H9 (cell line): ENCODE measurements at regions not wholly inside any gene's neighbourhood (a gene's known extent, or its start where the extent isn't known, plus 50 kb on each side); places are given as distances from the start of the nearest gene placed in this dataset.
"Not testable (repeated sequence)": the region's sequence is repeated elsewhere in the genome, so short reads cannot be mapped to it uniquely, and the experiment has no call there.

ENCODE experiments used
- DNase-seq: peaks from one replicate; pipeline ENCODE4 v3.0.0-alpha.2; 2017
- H2AFZ ChIP-seq: one replicate; pipeline ENCODE4 v1.6.1; 2013; ENCODE audit warnings: mild to moderate bottlenecking, low read length, control low read depth, moderate library complexity
- H2AK5ac ChIP-seq: 2 replicates; pipeline ENCODE4 v1.6.1; 2013; ENCODE audit warnings: low read length, control low read depth, mixed read lengths; ENCODE audit not compliant: insufficient read length
- H2BK120ac ChIP-seq: one replicate; pipeline ENCODE4 v1.6.1; 2013; ENCODE audit warnings: low read depth, mild to moderate bottlenecking, low read length, control low read depth, inconsistent platforms; ENCODE audit not compliant: poor library complexity, severe bottlenecking
- H2BK12ac ChIP-seq: 2 replicates; pipeline ENCODE4 v1.6.1; 2013; ENCODE audit warnings: low read length, control low read depth, mixed read lengths, low read depth; ENCODE audit not compliant: insufficient read length
- H2BK15ac ChIP-seq: 2 replicates; pipeline ENCODE4 v1.6.1; 2013; ENCODE audit warnings: low read depth, low read length, control low read depth
- H2BK20ac ChIP-seq: one replicate; pipeline ENCODE4 v1.6.1; 2013; ENCODE audit warnings: low read depth, mild to moderate bottlenecking, low read length, control low read depth, inconsistent platforms; ENCODE audit not compliant: poor library complexity, severe bottlenecking
- H2BK5ac ChIP-seq: 2 replicates; pipeline ENCODE4 v1.6.1; 2013; ENCODE audit warnings: low read length, control low read depth, mixed read lengths; ENCODE audit not compliant: insufficient read length
- H3K14ac ChIP-seq: 2 replicates; pipeline ENCODE4 v1.6.1; 2013; ENCODE audit warnings: low read length, control low read depth; ENCODE audit not compliant: insufficient read depth
- H3K18ac ChIP-seq: 2 replicates; pipeline ENCODE4 v1.6.1; 2013; ENCODE audit warnings: low read depth, mild to moderate bottlenecking, mixed read lengths, low read length, control low read depth; ENCODE audit not compliant: insufficient read length
- H3K23ac ChIP-seq: 2 replicates; pipeline ENCODE4 v1.6.1; 2013; ENCODE audit warnings: low read length, control low read depth, mixed read lengths, low read depth; ENCODE audit not compliant: insufficient read length
- H3K23me2 ChIP-seq: 2 replicates; pipeline ENCODE4 v1.6.1; 2013; ENCODE audit warnings: low read depth, mild to moderate bottlenecking, mixed read lengths, low read length, control low read depth; ENCODE audit not compliant: insufficient read length, poor library complexity, severe bottlenecking
- H3K27ac ChIP-seq: 2 replicates; pipeline ENCODE4 v1.5.1; 2013; ENCODE audit warnings: low read length, control low read depth, mixed read lengths, low read depth; ENCODE audit not compliant: insufficient read length
- H3K27me3 ChIP-seq: 2 replicates; pipeline ENCODE4 v1.6.1; 2013; ENCODE audit warnings: low read length, control low read depth, inconsistent platforms; ENCODE audit not compliant: insufficient read depth
- H3K4ac ChIP-seq: 2 replicates; pipeline ENCODE4 v1.6.1; 2013; ENCODE audit warnings: low read depth, mild to moderate bottlenecking, control low read depth, inconsistent platforms, low read length, moderate library complexity
- H3K4me1 ChIP-seq: 2 replicates; pipeline ENCODE4 v1.6.1; 2013; ENCODE audit warnings: low read length, control low read depth, inconsistent platforms; ENCODE audit not compliant: insufficient read depth
- H3K4me2 ChIP-seq: 2 replicates; pipeline ENCODE4 v1.6.1; 2013; ENCODE audit warnings: low read length, control low read depth, mixed read lengths; ENCODE audit not compliant: insufficient read length, insufficient read depth
- H3K56ac ChIP-seq: 2 replicates; pipeline ENCODE4 v1.6.1; 2013; ENCODE audit warnings: low read depth, mild to moderate bottlenecking, mixed read lengths, low read length, control low read depth; ENCODE audit not compliant: insufficient read length
- H3K79me1 ChIP-seq: 2 replicates; pipeline ENCODE4 v1.6.1; 2013; ENCODE audit warnings: low read depth, mild to moderate bottlenecking, moderate library complexity, low read length, control low read depth, inconsistent platforms; ENCODE audit not compliant: insufficient read depth, poor library complexity, severe bottlenecking
- H3K79me2 ChIP-seq: 2 replicates; pipeline ENCODE4 v1.6.1; 2013; ENCODE audit warnings: low read length, control low read depth, inconsistent platforms; ENCODE audit not compliant: insufficient read depth
- H3K9ac ChIP-seq: 2 replicates; pipeline ENCODE4 v1.6.1; 2013; ENCODE audit warnings: low read length, control low read depth, mixed read lengths; ENCODE audit not compliant: insufficient read length; ENCODE audit errors: extremely low read depth
- H3K9me3 ChIP-seq: one replicate; pipeline ENCODE4 v1.6.1; 2013; ENCODE audit warnings: low read depth, low read length, inconsistent platforms; ENCODE audit not compliant: control insufficient read depth
- H3T11ph ChIP-seq: one replicate; pipeline ENCODE4 v1.6.1; 2013; ENCODE audit warnings: mild to moderate bottlenecking, low read length, control low read depth, inconsistent platforms
- H4K20me1 ChIP-seq: one replicate; pipeline ENCODE4 v1.6.1; 2013; ENCODE audit not compliant: control insufficient read depth, insufficient read length, insufficient read depth
- H4K5ac ChIP-seq: 2 replicates; pipeline ENCODE4 v1.6.1; 2013; ENCODE audit warnings: low read depth, mild to moderate bottlenecking, mixed read lengths, low read length, control low read depth; ENCODE audit not compliant: insufficient read length
- H4K8ac ChIP-seq: replicated peaks from 2 replicates; pipeline ENCODE4 v1.6.1; 2013; ENCODE audit warnings: low read length, control low read depth, mixed read lengths, low read depth; ENCODE audit not compliant: insufficient read length
- H4K91ac ChIP-seq: 2 replicates; pipeline ENCODE4 v1.6.1; 2013; ENCODE audit warnings: low read depth, mild to moderate bottlenecking, moderate library complexity, mixed read lengths, low read length, control low read depth; ENCODE audit not compliant: insufficient read length
- H3K27ac Mint-ChIP-seq, 3 experiments: 2 replicates in 2 of 3; 3 replicates in 1 of 3; pipeline ENCODE4 v1.8.0; 2020 to 2021; ENCODE audit warnings: mixed read lengths in 3 of 3, mild to moderate bottlenecking in 1 of 3, moderate library complexity in 1 of 3
- H3K27me3 Mint-ChIP-seq: 2 replicates; pipeline ENCODE4 v1.8.0; 2021; ENCODE audit warnings: low read depth, mild to moderate bottlenecking, moderate library complexity, mixed read lengths
- H3K36me3 Mint-ChIP-seq, 3 experiments: 2 replicates in 2 of 3; 3 replicates in 1 of 3; pipeline ENCODE4 v1.8.0; 2020 to 2021; ENCODE audit warnings: low read depth in 3 of 3, mixed read lengths in 3 of 3; ENCODE audit not compliant: insufficient read depth in 1 of 3
- H3K4me1 Mint-ChIP-seq, 2 experiments: 2 replicates each; pipeline ENCODE4 v1.8.0; 2020; ENCODE audit warnings: mixed read lengths in 2 of 2
- H3K4me3 Mint-ChIP-seq, 2 experiments: 2 replicates in 1 of 2; 3 replicates in 1 of 2; pipeline ENCODE4 v1.8.0; 2020 to 2021; ENCODE audit warnings: mild to moderate bottlenecking in 2 of 2, mixed read lengths in 2 of 2, moderate library complexity in 1 of 2
- H3K9me3 Mint-ChIP-seq, 2 experiments: 2 replicates in 1 of 2; 3 replicates in 1 of 2; pipeline ENCODE4 v1.8.0; 2020; ENCODE audit warnings: mild to moderate bottlenecking in 2 of 2, mixed read lengths in 2 of 2, moderate library complexity in 1 of 2
- CTCF ChIP-seq: fragments of 200-600 bp; sonication (generic); conservative IDR thresholded peaks from 3 replicates; pipeline ENCODE4 v1.8.0; 2021; ENCODE audit warnings: antibody characterized with exemption, mild to moderate bottlenecking
- WGBS: extraction: QIAGEN DNeasy Blood & Tissue Kit; methylation state at CpG from one replicate; pipeline ENCODE4 v1.1.7; 2013; ENCODE audit warnings: missing lambda C conversion rate, low lambda C conversion rate, mixed read lengths; ENCODE audit not compliant: insufficient read length; ENCODE audit errors: extremely low coverage; 5-methylcytosine and 5-hydroxymethylcytosine counted together

GRCh38 chr1:143717434-143717833 lies 254.4 kb downstream of the FAM72C start:
- no peak overlapping the region for H4K8ac ChIP-seq
- no peak for DNase-seq
- H3K4me1 ChIP-seq, result no peaks in the 10 kb centered on the region
- no peaks in the 10 kb centered on the region for H3K79me2 ChIP-seq
- H3K79me1 ChIP-seq, result no peaks in the 10 kb centered on the region
- H4K20me1 ChIP-seq, result no peaks in the 10 kb centered on the region
- Mint-ChIP-seq H3K27ac (no peak overlapping the region), H3K27me3 (peaks cover 10% of the 10 kb centered on the region), H3K4me3 (no peak overlapping the region), H3K4me1 (no peaks in the 10 kb centered on the region), H3K9me3 (peaks cover 89 to 95% of the 10 kb centered on the region in 2 experiments), H3K36me3 (peaks cover 0 to 30% (median 21%) of the 10 kb centered on the region in 3 experiments; a peak in 6 of 7 replicates)
- no peak overlapping the region for H3K9ac ChIP-seq
- no peak overlapping the region for H3K14ac ChIP-seq
- TF ChIP-seq CTCF, result no peak
- H3T11ph ChIP-seq, result no peak overlapping the region
- no CpG with 5 or more reads among the region's 21 CpGs for WGBS
- no peak overlapping the region for H2BK5ac ChIP-seq
- H3K23ac ChIP-seq, result no peak overlapping the region
- H3K18ac ChIP-seq, result no peak overlapping the region
- H3K27ac ChIP-seq, result no peak overlapping the region
- no peak overlapping the region for H4K91ac ChIP-seq
- no peak overlapping the region for H2AFZ ChIP-seq
- no peak overlapping the region for H3K56ac ChIP-seq
- no peaks in the 10 kb centered on the region for H3K23me2 ChIP-seq
- no peak overlapping the region for H4K5ac ChIP-seq
- no peak overlapping the region for H2AK5ac ChIP-seq
- H3K4ac ChIP-seq, result no peak overlapping the region
- no peak overlapping the region for H2BK15ac ChIP-seq
- no peak overlapping the region for H2BK12ac ChIP-seq
- no peaks in the 10 kb centered on the region for H3K27me3 ChIP-seq
- H3K4me2 ChIP-seq, result no peak overlapping the region
- H2BK120ac ChIP-seq, result no peak overlapping the region
- peaks cover 62% of the 10 kb centered on the region for H3K9me3 ChIP-seq
- H2BK20ac ChIP-seq, result no peak overlapping the region

GRCh38 chr1:143714913-143715312 lies 256.9 kb downstream of the FAM72C start:
- not testable (repeated sequence) for H3K79me2 ChIP-seq, H3K27me3 ChIP-seq, H2AFZ ChIP-seq, H3K14ac ChIP-seq, H3T11ph ChIP-seq, H3K4me1 ChIP-seq, H4K5ac ChIP-seq, H4K91ac ChIP-seq, H4K8ac ChIP-seq, H2BK20ac ChIP-seq, H2BK5ac ChIP-seq, H4K20me1 ChIP-seq, H3K4me3 Mint-ChIP-seq, H2AK5ac ChIP-seq, H3K27ac Mint-ChIP-seq, H3K27me3 Mint-ChIP-seq, H2BK12ac ChIP-seq, H3K18ac ChIP-seq, H2BK15ac ChIP-seq, H3K23ac ChIP-seq, H3K4ac ChIP-seq, H3K9ac ChIP-seq, H3K4me1 Mint-ChIP-seq, H3K27ac ChIP-seq, H3K23me2 ChIP-seq, H3K4me2 ChIP-seq, H3K56ac ChIP-seq, H2BK120ac ChIP-seq, DNase-seq, H3K79me1 ChIP-seq
- Mint-ChIP-seq H3K36me3 (peaks cover 8 to 16% (median 15%) of the 10 kb centered on the region in 3 experiments), H3K9me3 (peaks cover 84 to 91% of the 10 kb centered on the region in 2 experiments)
- WGBS, result no CpG with 5 or more reads among the region's 4 CpGs
- peaks cover 66% of the 10 kb centered on the region for H3K9me3 ChIP-seq
